IPS-15b (cell line): ENCODE measurements at regions not wholly inside any gene's neighbourhood (a gene's known extent, or its start where the extent isn't known, plus 50 kb on each side); places are given as distances from the start of the nearest gene placed in this dataset.

Experiments used
- H3K27me3 ChIP-seq: one replicate; pipeline ENCODE4 v1.6.1; 2013; ENCODE audit warnings: low read length; ENCODE audit not compliant: control insufficient read depth, insufficient read depth
- H3K36me3 ChIP-seq: one replicate; pipeline ENCODE4 v1.6.1; 2013; ENCODE audit warnings: low read length; ENCODE audit not compliant: control insufficient read depth, insufficient read depth
- H3K4me1 ChIP-seq: one replicate; pipeline ENCODE4 v1.6.1; 2013; ENCODE audit warnings: mild to moderate bottlenecking, low read length; ENCODE audit not compliant: control insufficient read depth, insufficient read depth
- H3K4me3 ChIP-seq: one replicate; pipeline ENCODE4 v1.5.1; 2013; ENCODE audit warnings: low read depth, low read length
- H3K9ac ChIP-seq: one replicate; pipeline ENCODE4 v1.6.1; 2013; ENCODE audit warnings: low read depth, mild to moderate bottlenecking, low read length
- H3K9me3 ChIP-seq: one replicate; pipeline ENCODE4 v1.6.1; 2013; ENCODE audit warnings: mild to moderate bottlenecking, low read length; ENCODE audit not compliant: control insufficient read depth, insufficient read depth

DNA sequence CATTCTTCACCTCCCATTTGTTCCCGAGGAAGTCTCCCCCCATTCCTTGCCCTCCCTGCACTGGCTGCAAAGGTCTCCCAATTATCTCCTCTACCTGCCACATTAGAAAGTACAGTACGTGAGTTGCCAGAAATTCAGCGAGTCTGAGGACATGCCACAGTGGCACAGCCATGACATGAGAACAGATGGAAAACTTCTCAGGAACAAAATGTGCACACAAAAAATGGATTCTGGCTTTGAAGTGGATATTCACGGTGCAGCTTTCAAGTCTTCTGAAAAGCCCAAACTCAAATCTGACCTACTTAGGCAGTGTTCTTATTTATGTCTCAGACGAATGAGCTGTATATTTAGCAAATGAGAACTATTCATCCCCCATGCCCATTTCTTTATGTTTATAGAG, 269.1 kb upstream of the ARID1B start:
- H3K4me1 ChIP-seq: peaks cover under 1% of the 10 kb centered on the region

DNA sequence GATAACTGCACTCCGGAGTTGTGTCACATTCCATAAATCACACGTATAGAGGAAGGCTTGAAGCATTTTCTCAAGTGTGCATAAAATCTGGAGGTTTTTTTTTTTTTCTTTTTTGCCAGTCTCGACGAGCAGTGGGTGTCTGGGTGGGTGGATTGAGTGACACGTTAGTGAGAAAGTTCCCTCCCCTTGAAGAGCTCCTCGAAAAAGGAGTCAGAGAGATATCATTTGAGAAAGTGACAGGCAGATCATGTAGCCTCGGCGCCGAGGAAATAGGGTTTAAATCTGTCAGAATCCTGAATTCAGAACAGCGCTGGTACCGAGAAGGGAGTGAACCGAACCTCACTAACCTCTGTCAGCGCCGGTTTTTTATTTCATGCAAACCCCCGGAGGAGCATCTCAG, 269.5 kb upstream of the ARID1B start:
- H3K4me3 ChIP-seq: no peak overlapping the region
- H3K4me1 ChIP-seq: peaks cover 3% of the 10 kb centered on the region
- no peaks in the 10 kb centered on the region for H3K27me3 ChIP-seq
- H3K9ac ChIP-seq: no peak overlapping the region
- H3K36me3 ChIP-seq: no peaks in the 10 kb centered on the region
- no peaks in the 10 kb centered on the region for H3K9me3 ChIP-seq

More for the DNA sequence above, 269.1 kb upstream of the ARID1B start:
- no peaks in the 10 kb centered on the region for H3K9me3 ChIP-seq
- H3K4me3 ChIP-seq: no peak overlapping the region
- H3K36me3 ChIP-seq: no peaks in the 10 kb centered on the region
- H3K27me3 ChIP-seq: no peaks in the 10 kb centered on the region
- H3K9ac ChIP-seq: no peak overlapping the region

DNA sequence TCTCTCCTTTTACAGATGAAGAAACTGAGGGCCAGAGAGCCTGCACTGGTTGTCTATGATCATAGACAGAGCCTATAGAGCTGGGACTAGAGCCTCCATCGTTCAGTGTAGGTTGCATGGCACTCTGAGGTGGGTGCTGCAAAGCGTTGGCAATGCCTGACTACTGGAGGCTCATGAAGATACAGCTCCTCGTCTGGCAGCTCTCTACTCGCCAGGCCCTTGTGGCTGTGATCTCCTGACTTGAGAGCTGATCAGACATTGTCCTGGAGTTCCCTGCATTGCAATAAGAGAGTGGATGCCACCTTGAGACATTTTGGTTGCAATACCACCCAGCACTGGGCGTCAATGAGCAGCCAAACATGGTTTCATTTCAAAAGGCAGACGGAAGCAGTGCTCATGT, 270.1 kb upstream of the ARID1B start:
- H3K36me3 ChIP-seq: no peaks in the 10 kb centered on the region
- H3K4me1 ChIP-seq: peaks cover 3% of the 10 kb centered on the region
- no peaks in the 10 kb centered on the region for H3K27me3 ChIP-seq
- H3K9ac ChIP-seq: no peak overlapping the region
- H3K4me3 ChIP-seq: no peak overlapping the region
- no peaks in the 10 kb centered on the region for H3K9me3 ChIP-seq

DNA sequence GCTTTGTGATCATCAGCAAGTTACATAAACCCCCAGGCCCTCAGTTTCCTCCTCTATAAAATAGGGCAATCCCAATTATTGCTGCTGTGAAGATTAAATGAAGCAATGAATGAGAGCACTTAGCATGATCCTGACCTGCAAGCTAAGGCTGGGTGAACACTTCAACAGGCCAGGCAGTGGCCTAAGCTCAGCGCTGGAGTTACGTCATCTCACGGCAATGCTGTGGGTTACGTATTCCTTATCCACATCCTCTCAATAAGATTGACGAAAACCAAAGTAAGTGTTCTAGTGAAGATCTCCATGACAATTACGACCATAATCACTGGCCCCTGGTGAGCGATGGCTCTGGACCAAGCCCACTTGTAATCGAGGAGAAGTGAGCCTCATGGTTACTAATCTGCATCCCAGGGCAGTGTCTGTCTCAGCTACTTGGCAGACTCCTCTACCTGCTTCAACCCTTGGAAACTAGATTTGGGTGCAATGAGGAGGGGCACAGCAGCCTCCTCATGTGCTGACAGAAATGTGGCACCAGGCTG, 274.1 kb upstream of the ARID1B start:
- Histone ChIP-seq H3K9ac (no peak overlapping the region), H3K4me3 (no peak overlapping the region), H3K27me3 (no peaks in the 10 kb centered on the region), H3K36me3 (no peaks in the 10 kb centered on the region), H3K9me3 (no peaks in the 10 kb centered on the region), H3K4me1 (peaks cover 3% of the 10 kb centered on the region)

DNA sequence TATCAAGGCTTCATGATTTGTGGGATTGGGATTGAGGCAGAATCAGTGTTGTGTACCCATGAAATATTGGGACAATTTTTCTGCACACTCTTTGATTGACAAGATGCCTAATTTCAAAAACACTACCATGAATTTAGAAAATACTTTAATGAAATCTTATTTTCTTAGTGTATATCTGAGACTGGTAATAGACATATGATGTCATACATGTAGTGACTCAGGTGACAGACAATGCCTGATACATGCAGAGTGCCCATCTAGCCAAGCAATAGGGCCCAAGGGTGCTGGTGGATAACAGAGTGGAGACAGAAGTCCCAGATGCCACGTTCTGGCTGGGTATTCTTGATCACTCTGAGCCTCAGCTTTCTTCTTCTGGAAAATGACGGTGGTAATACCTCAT, 279.6 kb upstream of the ARID1B start:
- Histone ChIP-seq H3K4me3 (no peak overlapping the region), H3K4me1 (no peaks in the 10 kb centered on the region), H3K27me3 (no peaks in the 10 kb centered on the region), H3K36me3 (no peaks in the 10 kb centered on the region), H3K9ac (no peak overlapping the region), H3K9me3 (no peaks in the 10 kb centered on the region)

DNA sequence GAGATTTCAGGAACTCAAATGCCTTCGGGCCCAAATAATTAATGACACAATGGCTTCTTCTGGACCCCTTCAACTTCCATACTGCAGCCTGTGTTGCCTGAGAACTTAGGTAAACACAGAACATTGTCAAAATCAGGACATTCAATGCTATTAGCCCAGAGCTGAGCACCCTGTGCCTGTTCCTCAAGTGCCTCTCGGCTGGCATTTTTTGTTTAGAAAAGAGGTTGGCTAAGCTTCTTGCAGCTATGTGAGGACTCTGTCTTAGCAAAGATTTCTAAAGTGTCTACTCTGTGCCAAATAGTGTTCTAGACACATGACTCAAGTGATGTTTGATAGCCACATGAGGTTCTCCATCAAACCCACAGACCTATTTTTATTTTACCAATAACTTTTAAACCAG, 289.3 kb upstream of the ARID1B start:
- Histone ChIP-seq H3K9me3 (peaks cover 4% of the 10 kb centered on the region), H3K9ac (no peak overlapping the region), H3K4me3 (no peak overlapping the region), H3K36me3 (no peaks in the 10 kb centered on the region), H3K4me1 (no peaks in the 10 kb centered on the region), H3K27me3 (no peaks in the 10 kb centered on the region)

DNA sequence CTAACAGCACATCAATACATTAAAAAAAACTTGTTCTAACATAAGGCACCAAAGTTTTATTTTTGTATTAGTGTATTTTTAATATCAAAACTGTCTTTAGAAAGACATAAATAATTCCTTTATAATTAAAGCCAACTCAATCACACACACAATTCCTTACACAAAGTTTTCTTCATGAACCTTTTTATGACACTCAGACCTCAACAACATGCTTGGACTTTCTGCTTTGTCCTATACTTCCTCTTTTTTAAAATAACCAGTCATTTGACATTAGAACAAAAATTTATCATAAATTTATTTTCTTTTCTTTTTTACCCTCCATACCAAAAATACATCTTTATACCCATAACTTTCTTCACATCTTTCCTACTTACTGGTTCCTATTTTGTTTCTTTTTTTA, 292.0 kb upstream of the ARID1B start:
- H3K4me1 ChIP-seq: no peaks in the 10 kb centered on the region
- H3K4me3 ChIP-seq: no peak overlapping the region
- H3K9me3 ChIP-seq: peaks cover 4% of the 10 kb centered on the region
- no peaks in the 10 kb centered on the region for H3K27me3 ChIP-seq
- no peak overlapping the region for H3K9ac ChIP-seq
- H3K36me3 ChIP-seq: no peaks in the 10 kb centered on the region

DNA sequence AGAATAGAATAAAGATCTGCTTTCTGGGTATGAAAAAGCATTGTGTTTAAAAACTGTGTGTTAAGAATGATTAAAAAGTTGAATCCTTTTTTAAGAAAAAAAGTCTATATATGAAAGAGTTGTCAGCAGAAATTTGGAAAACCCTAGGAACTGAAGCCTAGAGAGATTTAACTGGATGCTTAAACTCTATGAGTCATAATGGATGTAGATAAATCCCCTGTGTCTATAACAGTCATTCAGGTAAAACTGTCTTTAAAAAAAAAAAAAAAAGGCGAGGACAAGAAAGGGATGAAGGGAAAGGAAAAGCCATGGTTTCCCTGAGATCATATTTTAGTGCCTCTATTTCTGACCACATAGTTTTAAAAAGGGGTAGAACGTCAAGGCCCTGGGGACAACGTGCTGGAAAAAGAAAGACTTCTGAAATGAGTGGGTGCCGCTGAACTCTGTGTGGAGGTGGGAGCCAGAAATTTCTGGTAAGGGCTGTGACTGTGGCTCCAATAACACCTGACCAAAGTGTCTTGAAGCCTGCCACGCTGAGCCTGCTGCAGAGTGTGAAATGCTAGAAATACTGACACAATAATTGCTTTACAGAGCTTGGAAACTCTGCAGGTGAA, 302.6 kb upstream of the ARID1B start:
- no peaks in the 10 kb centered on the region for H3K4me1 ChIP-seq
- no peaks in the 10 kb centered on the region for H3K9me3 ChIP-seq
- no peaks in the 10 kb centered on the region for H3K36me3 ChIP-seq
- H3K27me3 ChIP-seq: no peaks in the 10 kb centered on the region
- H3K4me3 ChIP-seq: no peak overlapping the region
- no peak overlapping the region for H3K9ac ChIP-seq

DNA sequence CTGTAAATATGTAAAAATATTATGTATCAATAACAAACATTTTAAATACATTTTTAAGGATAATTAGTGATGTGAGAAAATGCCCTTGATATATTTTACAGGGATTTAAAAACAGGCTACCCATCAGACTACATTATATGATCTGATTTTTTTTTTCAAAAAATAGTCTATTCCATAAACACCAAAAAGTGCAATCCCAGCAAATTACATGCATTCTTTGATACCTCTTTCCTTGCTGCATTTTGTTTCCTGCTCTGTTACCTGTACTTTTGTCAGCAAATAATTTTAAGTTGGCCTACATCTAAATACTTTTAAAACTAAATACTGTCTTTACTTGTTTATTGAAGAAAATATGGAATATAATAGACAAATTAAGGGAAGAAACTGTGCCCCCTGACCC, 306.2 kb upstream of the ARID1B start:
- no peaks in the 10 kb centered on the region for H3K4me1 ChIP-seq

DNA sequence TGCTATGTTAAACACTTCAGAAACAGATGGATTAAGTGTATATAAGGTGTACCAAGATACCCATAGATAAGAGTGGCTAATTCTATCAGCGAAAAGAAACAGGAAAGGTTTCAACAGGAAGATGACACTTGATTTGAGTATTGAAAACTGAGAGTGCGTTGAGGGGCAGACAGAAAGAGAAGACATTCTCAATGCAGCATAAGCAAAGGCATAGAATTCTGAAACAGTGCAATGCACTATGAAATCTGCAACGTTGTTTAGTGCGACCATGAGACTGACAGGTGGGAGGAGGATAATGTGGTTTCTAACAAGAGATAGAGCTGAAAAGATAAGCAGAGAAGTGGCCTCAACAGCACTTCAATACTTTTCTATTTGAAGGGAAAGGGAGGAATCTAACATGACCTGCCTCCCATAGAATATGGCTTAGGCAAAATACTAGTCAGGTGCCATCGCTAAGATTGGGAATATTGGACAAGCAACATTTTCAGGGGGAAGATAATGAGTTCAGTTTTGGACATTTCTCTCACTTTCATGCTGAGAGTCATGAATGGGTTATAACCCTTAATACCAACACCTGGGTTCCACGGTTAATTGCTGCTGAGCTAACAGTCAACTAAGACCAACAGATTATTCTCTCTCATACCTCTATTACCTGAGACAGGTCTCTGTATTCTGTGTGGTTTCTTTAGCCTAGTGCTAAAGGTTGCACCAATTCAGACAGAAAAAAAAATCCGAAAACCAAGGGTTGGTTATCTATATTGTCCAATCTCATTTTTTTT, 312.9 kb upstream of the ARID1B start:
- no peaks in the 10 kb centered on the region for H3K36me3 ChIP-seq
- H3K9me3 ChIP-seq: peaks cover 2% of the 10 kb centered on the region
- H3K27me3 ChIP-seq: no peaks in the 10 kb centered on the region
- no peak overlapping the region for H3K9ac ChIP-seq
- H3K4me1 ChIP-seq: no peaks in the 10 kb centered on the region
- H3K4me3 ChIP-seq: no peak overlapping the region

More for the DNA sequence above, 306.2 kb upstream of the ARID1B start:
- H3K36me3 ChIP-seq: no peaks in the 10 kb centered on the region
- H3K4me3 ChIP-seq: no peak overlapping the region
- H3K27me3 ChIP-seq: no peaks in the 10 kb centered on the region
- no peak overlapping the region for H3K9ac ChIP-seq
- H3K9me3 ChIP-seq: peaks cover 2% of the 10 kb centered on the region

DNA sequence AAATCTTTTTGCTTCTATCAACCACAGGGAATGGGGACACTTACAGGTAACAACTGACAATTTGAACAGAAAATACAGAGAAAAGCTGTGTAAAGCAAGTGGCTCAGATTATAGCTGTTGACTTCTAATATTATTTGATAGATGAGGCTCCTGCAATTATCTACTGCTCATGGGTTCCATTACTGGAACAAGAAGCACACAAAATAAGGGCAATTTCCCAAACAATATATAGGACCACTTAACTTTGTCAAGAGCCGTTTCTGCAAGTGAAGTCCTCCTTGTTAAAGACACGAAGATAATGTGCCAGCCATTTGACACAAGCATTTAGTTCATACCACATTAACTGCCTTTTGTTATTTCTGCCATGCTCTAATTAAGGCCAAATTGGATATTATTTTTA, 315.5 kb upstream of the ARID1B start:
- H3K4me1 ChIP-seq: no peaks in the 10 kb centered on the region
- no peaks in the 10 kb centered on the region for H3K36me3 ChIP-seq
- no peaks in the 10 kb centered on the region for H3K27me3 ChIP-seq
- H3K4me3 ChIP-seq: no peak overlapping the region
- H3K9ac ChIP-seq: no peak overlapping the region
- no peaks in the 10 kb centered on the region for H3K9me3 ChIP-seq

DNA sequence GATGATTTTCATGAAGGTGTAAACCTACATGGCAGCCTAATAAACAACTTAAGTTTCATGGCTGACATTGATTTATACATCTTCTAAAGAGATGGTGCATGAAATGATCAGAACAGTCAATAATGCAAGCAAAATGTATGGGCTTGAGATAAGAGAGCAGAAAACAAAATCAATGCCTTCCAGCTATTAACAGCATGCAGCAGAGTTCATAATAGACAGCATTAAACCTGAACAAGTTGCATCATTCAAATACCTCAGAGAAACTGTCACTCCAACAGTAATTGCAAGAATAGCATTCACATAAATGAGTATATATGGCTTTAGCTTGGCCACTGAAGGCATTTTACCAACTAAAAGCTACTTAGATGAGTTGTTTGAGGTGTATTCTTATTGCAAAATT, 319.6 kb upstream of the ARID1B start:
- Histone ChIP-seq H3K9me3 (no peaks in the 10 kb centered on the region), H3K27me3 (no peaks in the 10 kb centered on the region), H3K4me1 (no peaks in the 10 kb centered on the region), H3K9ac (no peak overlapping the region), H3K36me3 (no peaks in the 10 kb centered on the region), H3K4me3 (no peak overlapping the region)
